ENCODE measurements at regions not wholly inside any gene's neighbourhood (a gene's known extent, or its start where the extent isn't known, plus 50 kb on each side); places are given as distances from the start of the nearest gene placed in this dataset.

GRCh38 chr9:95733741-95734666 lies 141.5 kb upstream of the ERCC6L2 start:
- DNase-seq (no peak), FAIRE-seq (no peak)
- Histone ChIP-seq H3K4me1 (ENCODE audit: control insufficient read depth in 2 of 3, insufficient read depth in 2 of 3, low read depth in 1 of 3, low read length in 3 of 3) (no peaks in the 10 kb centered on the region), H3K36me3 (ENCODE audit: control insufficient read depth in 2 of 3, insufficient read depth in 3 of 3, low read length in 3 of 3) (no peaks in the 10 kb centered on the region), H3K27ac (ENCODE audit: low read depth in 2 of 2, low read length in 2 of 2) (no peak overlapping the region), H3K27me3 (ENCODE audit: control insufficient read depth, insufficient read depth, low read length) (no peaks in the 10 kb centered on the region), H3K9ac (ENCODE audit: low read length in 3 of 3) (no peak overlapping the region), H3K4me3 (ENCODE audit: low read length in 3 of 3) (no peak overlapping the region), H3K9me3 (ENCODE audit: control insufficient read depth in 2 of 3, insufficient read depth in 1 of 3, low read length in 3 of 3) (peaks cover 0 to 5% (median 0%) of the 10 kb centered on the region in 3 donors)
- TF ChIP-seq CTCF (IDR thresholded peaks at IDR 0.05; ENCODE audit: borderline replicate concordance, extremely low read depth, insufficient read depth) = no peak
- intact Hi-C loops (cut with DNase I) = no loop called here

- Histone ChIP-seq H3K27ac (ENCODE audit: low read depth in 2 of 2, low read length in 2 of 2) (no peak overlapping the region), H3K4me3 (ENCODE audit: low read length in 3 of 3) (no peak overlapping the region), H3K4me1 (ENCODE audit: control insufficient read depth in 2 of 3, insufficient read depth in 2 of 3, low read depth in 1 of 3, low read length in 3 of 3) (no peaks in the 10 kb centered on the region), H3K36me3 (ENCODE audit: control insufficient read depth in 2 of 3, insufficient read depth in 3 of 3, low read length in 3 of 3) (no peaks in the 10 kb centered on the region), H3K9ac (ENCODE audit: low read length in 3 of 3) (no peak overlapping the region), H3K9me3 (ENCODE audit: control insufficient read depth in 2 of 3, insufficient read depth in 1 of 3, low read length in 3 of 3) (peaks cover 0 to 5% (median 0%) of the 10 kb centered on the region in 3 donors), H3K27me3 (ENCODE audit: control insufficient read depth, insufficient read depth, low read length) (no peaks in the 10 kb centered on the region)
- FAIRE-seq (no peak), DNase-seq (peak in 2 of 5 donors; percentile 49 to 55)
- intact Hi-C loops (cut with DNase I) = no loop called here
- TF ChIP-seq CTCF (IDR thresholded peaks at IDR 0.05; ENCODE audit: borderline replicate concordance, extremely low read depth, insufficient read depth) = no peak
Observed at GRCh38 chr9:95732802-95733688, 142.4 kb upstream of the ERCC6L2 start.

- intact Hi-C loops (cut with DNase I) = no loop called here
- H3K36me3 ChIP-seq (ENCODE audit: control insufficient read depth in 2 of 3, insufficient read depth in 3 of 3, low read length in 3 of 3) = no peaks in the 10 kb centered on the region
- DNase-seq (no peak), FAIRE-seq (no peak)
- peaks cover 0 to 5% (median 0%) of the 10 kb centered on the region in 3 donors for H3K9me3 ChIP-seq (ENCODE audit: control insufficient read depth in 2 of 3, insufficient read depth in 1 of 3, low read length in 3 of 3)
- no peak for TF ChIP-seq CTCF (IDR thresholded peaks at IDR 0.05; ENCODE audit: borderline replicate concordance, extremely low read depth, insufficient read depth)
- no peak overlapping the region for H3K4me3 ChIP-seq (ENCODE audit: low read length in 3 of 3)
- H3K9ac ChIP-seq (ENCODE audit: low read length in 3 of 3) = no peak overlapping the region
- peaks cover 0 to 3% (median 0%) of the 10 kb centered on the region in 3 donors for H3K4me1 ChIP-seq (ENCODE audit: control insufficient read depth in 2 of 3, insufficient read depth in 2 of 3, low read depth in 1 of 3, low read length in 3 of 3)
- no peak overlapping the region for H3K27ac ChIP-seq (ENCODE audit: low read depth in 2 of 2, low read length in 2 of 2)
- H3K27me3 ChIP-seq (ENCODE audit: control insufficient read depth, insufficient read depth, low read length) = no peaks in the 10 kb centered on the region
Observed at GRCh38 chr9:95731876-95732275, 143.6 kb upstream of the ERCC6L2 start.

Measured in kidney (tissue), 13 donors.